HEK293T (cell line): ENCODE measurements at regions not wholly inside any gene's neighbourhood (a gene's known extent, or its start where the extent isn't known, plus 50 kb on each side); places are given as distances from the start of the nearest gene placed in this dataset.
"Not testable (repeated sequence)": the region's sequence is repeated elsewhere in the genome, so short reads cannot be mapped to it uniquely, and the experiment has no call there.

ENCODE experiments used
- ARNT ChIP-seq: fragments of 450-650 bp; IDR thresholded peaks from 2 replicates; pipeline ENCODE4 v1.6.1; 2017; ENCODE audit warnings: mild to moderate bottlenecking
- BHLHE40 ChIP-seq: fragments of 450-650 bp; IDR thresholded peaks from 2 replicates; pipeline ENCODE4 v1.6.1; 2016; ENCODE audit warnings: mild to moderate bottlenecking, moderate library complexity, borderline replicate concordance
- CTBP1 ChIP-seq: fragments of 450-650 bp; IDR thresholded peaks from 2 replicates; pipeline ENCODE4 v1.6.1; 2016; ENCODE audit warnings: borderline replicate concordance
- ELF4 ChIP-seq: fragments of 450-650 bp; IDR thresholded peaks from 2 replicates; pipeline ENCODE4 v1.6.1; 2017; ENCODE audit warnings: antibody characterized with exemption
- FOXA1 ChIP-seq: fragments of 450-650 bp; IDR thresholded peaks from 2 replicates; pipeline ENCODE4 v1.6.1; 2016; ENCODE audit warnings: mild to moderate bottlenecking
- FOXK2 ChIP-seq: fragments of 450-650 bp; IDR thresholded peaks from 2 replicates; pipeline ENCODE4 v1.6.1; 2016; ENCODE audit warnings: mild to moderate bottlenecking
- FOXM1 ChIP-seq: fragments of 450-650 bp; IDR thresholded peaks from 2 replicates; pipeline ENCODE4 v1.6.1; 2017; ENCODE audit warnings: mild to moderate bottlenecking, borderline replicate concordance
- HDGF ChIP-seq: fragments of 450-650 bp; IDR thresholded peaks from 2 replicates; pipeline ENCODE4 v1.6.1; 2017; ENCODE audit warnings: antibody characterized with exemption, borderline replicate concordance
- L3MBTL2 ChIP-seq: fragments of 450-650 bp; conservative IDR thresholded peaks from 2 replicates; pipeline ENCODE4 v1.6.1; 2016; ENCODE audit warnings: mild to moderate bottlenecking
- NFRKB ChIP-seq: fragments of 450-650 bp; IDR thresholded peaks from 2 replicates; pipeline ENCODE4 v1.6.1; 2016; ENCODE audit warnings: mild to moderate bottlenecking, moderate library complexity
- SP1 ChIP-seq: fragments of 450-650 bp; IDR thresholded peaks from 2 replicates; pipeline ENCODE4 v1.6.1; 2017
- SUZ12 ChIP-seq: fragments of 450-650 bp; IDR thresholded peaks from 2 replicates; pipeline ENCODE4 v1.6.1; 2016; ENCODE audit warnings: mild to moderate bottlenecking
- ZNF384 ChIP-seq: fragments of 450-650 bp; IDR thresholded peaks from 2 replicates; pipeline ENCODE4 v1.6.1; 2016

DNA sequence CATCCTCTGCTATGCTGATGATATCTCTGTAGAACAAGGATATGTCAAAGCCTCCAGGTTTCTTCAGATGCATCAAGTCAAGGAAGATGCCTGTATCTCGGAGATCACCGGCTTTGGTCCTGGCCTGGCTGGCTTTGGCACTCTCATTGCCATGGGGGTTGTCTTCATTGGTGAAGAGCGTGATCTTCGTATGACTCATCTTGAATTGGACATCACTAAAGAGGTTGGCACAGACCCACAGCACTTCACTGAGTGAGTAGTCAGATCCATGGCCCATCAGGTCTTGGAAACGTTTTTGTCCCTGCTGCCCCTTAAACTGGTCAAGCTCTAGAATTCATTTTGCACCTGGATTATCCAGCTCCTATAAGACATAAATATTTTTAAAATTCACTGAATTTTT is 130.9 kb upstream of the MAMLD1 start:
- TF ChIP-seq SP1, SUZ12, FOXK2, BHLHE40, NFRKB, HDGF, FOXM1, ELF4, ARNT, FOXA1, ZNF384, L3MBTL2, CTBP1: not testable (repeated sequence)
